Thymus (tissue), 11 donors: ENCODE measurements at regions not wholly inside any gene's neighbourhood (a gene's known extent, or its start where the extent isn't known, plus 50 kb on each side); places are given as distances from the start of the nearest gene placed in this dataset.
"Not testable (repeated sequence)": the region's sequence is repeated elsewhere in the genome, so short reads cannot be mapped to it uniquely, and the experiment has no call there.

Experiments
- DNase-seq, 9 donors: peaks; one replicate each; pipeline ENCODE4 v3.0.0-alpha.2; 2013; ENCODE audit warnings: low spot score in 9 of 9, low read depth in 6 of 9, missing footprints in 1 of 9
- H3K27ac ChIP-seq, 2 donors: one replicate each; pipeline ENCODE4 v1.5.1; 2013; ENCODE audit warnings: control low read depth in 1 of 2, low read depth in 1 of 2, low read length in 1 of 2, mild to moderate bottlenecking in 1 of 2, moderate library complexity in 1 of 2
- H3K27me3 ChIP-seq, 2 donors: one replicate each; pipeline ENCODE4 v1.5.1; 2013; ENCODE audit warnings: low read length in 1 of 2; ENCODE audit not compliant: control insufficient read depth in 2 of 2, insufficient read depth in 1 of 2
- H3K36me3 ChIP-seq, 2 donors: one replicate each; pipeline ENCODE4 v1.5.1; 2013; ENCODE audit warnings: low read length in 1 of 2, mild to moderate bottlenecking in 1 of 2, moderate library complexity in 1 of 2; ENCODE audit not compliant: control insufficient read depth in 2 of 2, insufficient read depth in 2 of 2
- H3K4me1 ChIP-seq, 2 donors: one replicate each; pipeline ENCODE4 v1.5.1; 2013; ENCODE audit warnings: low read length in 2 of 2; ENCODE audit not compliant: control insufficient read depth in 2 of 2, insufficient read depth in 2 of 2
- H3K4me3 ChIP-seq, 2 donors: one replicate each; pipeline ENCODE4 v1.5.1; 2013; ENCODE audit warnings: low read length in 2 of 2, control low read depth in 1 of 2, mild to moderate bottlenecking in 1 of 2
- H3K9me3 ChIP-seq, 2 donors: one replicate each; pipeline ENCODE4 v1.5.1; 2013; ENCODE audit warnings: low read length in 1 of 2, mild to moderate bottlenecking in 1 of 2; ENCODE audit not compliant: control insufficient read depth in 2 of 2, insufficient read depth in 1 of 2
- WGBS: extraction: QIAGEN DNeasy Blood & Tissue Kit; methylation state at CpG from one replicate; pipeline ENCODE4 v1.1.7; 2013; 5-methylcytosine and 5-hydroxymethylcytosine counted together
- donor health status: healthy.

- no peaks in the 10 kb centered on the region for H3K9me3 ChIP-seq
- H3K27me3 ChIP-seq, result no peaks in the 10 kb centered on the region
- H3K27ac ChIP-seq, result no peak overlapping the region
- no peak for DNase-seq
- no peak overlapping the region for H3K4me3 ChIP-seq
- H3K36me3 ChIP-seq, result no peaks in the 10 kb centered on the region
- 97% methylated on average over 6 of the region's 6 CpGs for WGBS
- peaks cover 17 to 60% of the 10 kb centered on the region in 2 donors for H3K4me1 ChIP-seq
Observed at GRCh38 chr15:99454107-99454809, 111.5 kb upstream of the MEF2A start.

- H3K27ac ChIP-seq, result peak overlapping the region in 1 of 2 donors; percentile 43
- H3K4me1 ChIP-seq, result peaks cover 17 to 52% of the 10 kb centered on the region in 2 donors
- WGBS, result 90% methylated on average over 19 of the region's 19 CpGs
- H3K36me3 ChIP-seq, result no peaks in the 10 kb centered on the region
- H3K4me3 ChIP-seq, result no peak overlapping the region
- H3K27me3 ChIP-seq, result no peaks in the 10 kb centered on the region
- no peak for DNase-seq
- H3K9me3 ChIP-seq, result no peaks in the 10 kb centered on the region
Observed at GRCh38 chr15:99454941-99455788, 110.6 kb upstream of the MEF2A start.

GRCh38 chr15:99455789-99456160, 110.0 kb upstream of the MEF2A start:
- DNase-seq, result no peak
- Histone ChIP-seq H3K36me3 (no peaks in the 10 kb centered on the region), H3K27ac (no peak overlapping the region), H3K27me3 (no peaks in the 10 kb centered on the region), H3K4me1 (peaks cover 13 to 46% of the 10 kb centered on the region in 2 donors), H3K9me3 (peaks cover 0 to 2% of the 10 kb centered on the region in 2 donors), H3K4me3 (no peak overlapping the region)

GRCh38 chr15:99464137-99464536, 101.6 kb upstream of the MEF2A start:
- DNase-seq, result no peak
- no peak overlapping the region for H3K27ac ChIP-seq
- H3K27me3 ChIP-seq, result no peaks in the 10 kb centered on the region
- H3K4me1 ChIP-seq, result no peaks in the 10 kb centered on the region
- WGBS, result 98% methylated on average over 2 of the region's 2 CpGs
- H3K9me3 ChIP-seq, result peaks cover 0 to 11% of the 10 kb centered on the region in 2 donors
- H3K36me3 ChIP-seq, result no peaks in the 10 kb centered on the region
- no peak overlapping the region for H3K4me3 ChIP-seq

- no peaks in the 10 kb centered on the region for H3K4me1 ChIP-seq
- DNase-seq, result no peak
- no peak overlapping the region for H3K4me3 ChIP-seq
- H3K27ac ChIP-seq, result no peak overlapping the region
- no peaks in the 10 kb centered on the region for H3K27me3 ChIP-seq
- WGBS, result 96% methylated on average over 18 of the region's 18 CpGs
- no peaks in the 10 kb centered on the region for H3K36me3 ChIP-seq
- peaks cover 0 to 8% of the 10 kb centered on the region in 2 donors for H3K9me3 ChIP-seq
Observed at GRCh38 chr15:99466701-99467337, 99.0 kb upstream of the MEF2A start.

- Histone ChIP-seq H3K9me3 (peaks cover 0 to 8% of the 10 kb centered on the region in 2 donors), H3K4me1 (no peaks in the 10 kb centered on the region), H3K4me3 (no peak overlapping the region), H3K27ac (no peak overlapping the region), H3K27me3 (no peaks in the 10 kb centered on the region), H3K36me3 (no peaks in the 10 kb centered on the region)
- no peak for DNase-seq
- 97% methylated on average over 14 of the region's 14 CpGs for WGBS
Observed at GRCh38 chr15:99467338-99467720, 98.5 kb upstream of the MEF2A start.

- no peaks in the 10 kb centered on the region for H3K36me3 ChIP-seq
- peaks cover 0 to 6% of the 10 kb centered on the region in 2 donors for H3K4me1 ChIP-seq
- H3K27me3 ChIP-seq, result no peaks in the 10 kb centered on the region
- no peak for DNase-seq
- no peak overlapping the region for H3K27ac ChIP-seq
- no peak overlapping the region for H3K4me3 ChIP-seq
- H3K9me3 ChIP-seq, result peaks cover 0 to 8% of the 10 kb centered on the region in 2 donors
- 74% methylated on average over 4 of the region's 4 CpGs for WGBS
Observed at GRCh38 chr15:99467853-99468464, 97.8 kb upstream of the MEF2A start.

- not testable (repeated sequence) for H3K27ac ChIP-seq, H3K9me3 ChIP-seq, H3K4me3 ChIP-seq, H3K36me3 ChIP-seq, DNase-seq, H3K27me3 ChIP-seq
- WGBS, result 96% methylated on average over 3 of the region's 3 CpGs
- H3K4me1 ChIP-seq, result peaks cover 3 to 25% of the 10 kb centered on the region in 2 donors
Observed at GRCh38 chr15:99470204-99470603, 95.6 kb upstream of the MEF2A start.
